HG03565 (cell line): ENCODE measurements at regions not wholly inside any gene's neighbourhood (a gene's known extent, or its start where the extent isn't known, plus 50 kb on each side); places are given as distances from the start of the nearest gene placed in this dataset.
"Not testable (repeated sequence)": the region's sequence is repeated elsewhere in the genome, so short reads cannot be mapped to it uniquely, and the experiment has no call there.

Experiments used
- ATAC-seq: cut with Tn5 transposase; IDR thresholded peaks from one replicate; pipeline ENCODE4 v1.9.1; 2021; ENCODE audit warnings: mild to moderate bottlenecking, moderate library complexity; ENCODE audit not compliant: unreplicated experiment

- no peak for ATAC-seq
These were observed 622.2 kb upstream of the ZNF385D start for GRCh38 chr3:22373182-22373581.

GRCh38 chr3:22373827-22374226 lies 622.8 kb upstream of the ZNF385D start:
- ATAC-seq: no peak

- ATAC-seq: no peak
These were observed 626.4 kb upstream of the ZNF385D start for GRCh38 chr3:22377421-22377820.

- ATAC-seq: no peak
These were observed 627.9 kb upstream of the ZNF385D start for GRCh38 chr3:22378869-22379268.

- ATAC-seq: no peak
These were observed 629.2 kb upstream of the ZNF385D start for GRCh38 chr3:22380253-22380652.

- ATAC-seq: not testable (repeated sequence)
These were observed 630.6 kb upstream of the ZNF385D start for GRCh38 chr3:22381564-22381963.

- ATAC-seq: no peak
These were observed 632.3 kb upstream of the ZNF385D start for GRCh38 chr3:22383285-22383684.

- no peak for ATAC-seq
These were observed 635.1 kb upstream of the ZNF385D start for GRCh38 chr3:22386107-22386506.

- no peak for ATAC-seq
These were observed 641.3 kb upstream of the ZNF385D start for GRCh38 chr3:22392286-22392685.

- ATAC-seq: no peak
These were observed 641.8 kb upstream of the ZNF385D start for GRCh38 chr3:22392859-22393258.

- ATAC-seq: no peak
These were observed 648.6 kb upstream of the ZNF385D start for GRCh38 chr3:22399566-22399965.

GRCh38 chr3:22401499-22401898 lies 650.5 kb upstream of the ZNF385D start:
- no peak for ATAC-seq

- ATAC-seq: no peak
These were observed 663.2 kb upstream of the ZNF385D start for GRCh38 chr3:22414239-22414638.

GRCh38 chr3:22416838-22417446 lies 665.9 kb upstream of the ZNF385D start:
- ATAC-seq: not testable (repeated sequence)

GRCh38 chr3:22419261-22419660 lies 668.3 kb upstream of the ZNF385D start:
- ATAC-seq: no peak

- no peak for ATAC-seq
These were observed 670.6 kb upstream of the ZNF385D start for GRCh38 chr3:22421589-22421988.

GRCh38 chr3:22431334-22431733 lies 680.3 kb upstream of the ZNF385D start:
- no peak for ATAC-seq

- no peak for ATAC-seq
These were observed 688.6 kb upstream of the ZNF385D start for GRCh38 chr3:22439626-22440025.

GRCh38 chr3:22441711-22442110 lies 690.7 kb upstream of the ZNF385D start:
- ATAC-seq: no peak

- no peak for ATAC-seq
These were observed 692.7 kb upstream of the ZNF385D start for GRCh38 chr3:22443571-22444233.

- ATAC-seq: not testable (repeated sequence)
These were observed 694.3 kb upstream of the ZNF385D start for GRCh38 chr3:22445336-22445735.

GRCh38 chr3:22450786-22451400 lies 699.9 kb upstream of the ZNF385D start:
- ATAC-seq: no peak
